ENCODE measurements at regions not wholly inside any gene's neighbourhood (a gene's known extent, or its start where the extent isn't known, plus 50 kb on each side); places are given as distances from the start of the nearest gene placed in this dataset.

GRCh38 chr2:9756692-9757250, 86.5 kb upstream of the TAF1B start:
- no peak for DNase-seq (ENCODE audit: low spot score)

GRCh38 chr2:9757501-9758264, 85.6 kb upstream of the TAF1B start:
- DNase-seq (ENCODE audit: low spot score) = no peak

- DNase-seq (ENCODE audit: low spot score) = no peak
Observed at GRCh38 chr2:9758741-9759140, 84.5 kb upstream of the TAF1B start.

- no peak for DNase-seq (ENCODE audit: low spot score)
Observed at GRCh38 chr2:9760069-9760901, 83.0 kb upstream of the TAF1B start.

GRCh38 chr2:9760902-9761228, 82.4 kb upstream of the TAF1B start:
- no peak for DNase-seq (ENCODE audit: low spot score)

- no peak for DNase-seq (ENCODE audit: low spot score)
Observed at GRCh38 chr2:9761577-9761976, 81.7 kb upstream of the TAF1B start.

- no peak for DNase-seq (ENCODE audit: low spot score)
Observed at GRCh38 chr2:9762164-9762563, 81.1 kb upstream of the TAF1B start.

GRCh38 chr2:9762941-9763340, 80.3 kb upstream of the TAF1B start:
- DNase-seq (ENCODE audit: low spot score) = no peak

- peak; percentile 70 for DNase-seq (ENCODE audit: low spot score)
Observed at GRCh38 chr2:9763356-9764152, 79.7 kb upstream of the TAF1B start.

GRCh38 chr2:9764153-9764778, 79.0 kb upstream of the TAF1B start:
- DNase-seq (ENCODE audit: low spot score) = no peak

GRCh38 chr2:9765611-9766531, 77.4 kb upstream of the TAF1B start:
- DNase-seq (ENCODE audit: low spot score) = no peak

- DNase-seq (ENCODE audit: low spot score) = no peak
Observed at GRCh38 chr2:9767656-9768281, 75.5 kb upstream of the TAF1B start.

GRCh38 chr2:9768388-9768787, 74.9 kb upstream of the TAF1B start:
- DNase-seq (ENCODE audit: low spot score) = no peak

GRCh38 chr2:9769171-9770005, 73.9 kb upstream of the TAF1B start:
- no peak for DNase-seq (ENCODE audit: low spot score)

- no peak for DNase-seq (ENCODE audit: low spot score)
Observed at GRCh38 chr2:9770006-9770307, 73.3 kb upstream of the TAF1B start.

GRCh38 chr2:9770308-9771100, 72.8 kb upstream of the TAF1B start:
- peak; percentile 73 for DNase-seq (ENCODE audit: low spot score)

- no peak for DNase-seq (ENCODE audit: low spot score)
Observed at GRCh38 chr2:9771101-9771449, 72.2 kb upstream of the TAF1B start.

GRCh38 chr2:9771481-9772017, 71.7 kb upstream of the TAF1B start:
- DNase-seq (ENCODE audit: low spot score) = peak; percentile 51
